Mucosa of gallbladder (tissue), 1 donor: ENCODE measurements at regions not wholly inside any gene's neighbourhood (a gene's known extent, or its start where the extent isn't known, plus 50 kb on each side); places are given as distances from the start of the nearest gene placed in this dataset.
A peak's percentile ranks its signal among the peaks of the same experiment; 100 is the strongest.
"Not testable (repeated sequence)": the region's sequence is repeated elsewhere in the genome, so short reads cannot be mapped to it uniquely, and the experiment has no call there.

Experiments used
- DNase-seq: peaks from one replicate; pipeline ENCODE4 v3.0.0-alpha.2; 2020; ENCODE audit warnings: low spot score
- donor health status: DM: no; HTN: no; CAD: no.

DNA sequence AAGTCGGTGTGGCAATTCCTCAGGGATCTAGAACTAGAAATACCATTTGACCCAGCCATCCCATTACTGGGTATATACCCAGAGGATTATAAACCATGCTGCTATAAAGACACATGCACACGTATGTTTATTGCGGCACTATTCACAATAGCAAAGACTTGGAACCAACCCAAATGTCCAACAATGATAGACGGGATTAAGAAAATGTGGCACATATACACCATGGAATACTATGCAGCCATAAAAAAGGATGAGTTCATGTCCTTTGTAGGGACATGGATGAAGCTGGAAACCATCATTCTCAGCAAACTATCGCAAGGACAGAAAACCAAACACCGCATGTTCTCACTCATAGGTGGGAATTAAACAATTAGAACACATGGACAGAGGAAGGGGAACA lies 80.6 kb upstream of the ST3GAL5 start:
- not testable (repeated sequence) for DNase-seq

DNA sequence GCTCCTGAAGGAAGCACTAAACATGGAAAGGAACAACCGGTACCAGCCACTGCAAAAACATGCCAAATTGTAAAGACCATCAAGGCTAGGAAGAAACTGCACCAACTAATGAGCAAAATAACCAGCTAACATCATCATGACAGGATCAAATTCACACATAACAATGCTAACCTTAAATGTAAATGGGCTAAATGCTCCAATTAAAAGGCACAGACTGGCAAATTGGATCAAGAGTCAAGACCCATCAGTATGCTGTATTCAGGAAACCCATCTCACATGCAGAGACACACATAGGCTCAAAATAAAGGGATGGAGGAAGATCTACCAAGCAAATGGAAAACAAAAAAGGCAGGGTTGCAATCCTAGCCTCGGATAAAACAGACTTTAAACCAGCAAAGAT lies 77.0 kb upstream of the ST3GAL5 start:
- DNase-seq, result not testable (repeated sequence)

GRCh38 chr2:85963747-85964418 lies 75.1 kb upstream of the ST3GAL5 start:
- not testable (repeated sequence) for DNase-seq

DNA sequence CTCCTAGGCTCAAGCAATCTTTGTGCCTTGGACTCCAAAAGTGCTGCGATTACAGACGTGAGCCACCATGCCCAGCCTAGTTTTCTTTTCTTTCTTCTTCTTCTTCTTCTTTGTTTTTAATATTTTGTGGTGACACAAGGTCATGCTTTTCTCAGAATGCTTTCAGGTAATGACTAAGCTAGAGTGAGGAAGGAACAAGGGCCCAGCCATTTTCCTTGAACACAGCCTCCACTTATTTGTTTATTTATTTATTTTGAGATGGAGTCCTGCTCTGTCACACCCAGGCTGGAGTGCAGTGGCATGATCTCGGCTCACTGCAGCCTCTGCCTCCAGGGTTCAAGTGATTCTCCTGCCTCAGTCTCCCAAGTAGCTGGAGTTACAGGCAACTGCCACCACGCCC lies 74.3 kb upstream of the ST3GAL5 start:
- no peak for DNase-seq

DNA sequence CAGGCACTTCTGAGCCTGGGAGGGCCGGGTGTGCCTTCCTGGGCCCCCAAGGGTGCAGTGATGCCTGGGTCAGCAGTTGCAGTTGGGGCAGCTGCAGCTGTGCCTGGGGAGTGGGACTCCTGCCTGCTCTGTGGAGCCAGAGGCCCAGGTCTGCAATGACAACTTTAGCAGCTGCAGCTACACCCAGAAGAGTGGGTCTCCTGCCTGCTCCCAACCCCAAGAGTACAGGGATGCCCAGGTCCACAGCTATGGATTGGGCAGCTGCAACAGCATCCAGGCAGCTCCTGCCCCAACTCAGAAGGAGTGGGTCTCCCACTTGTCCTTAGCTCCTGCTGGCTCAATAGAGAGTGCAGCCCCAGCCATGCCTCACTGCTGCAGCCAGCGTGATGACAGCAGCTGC lies 73.0 kb upstream of the ST3GAL5 start:
- no peak for DNase-seq

DNA sequence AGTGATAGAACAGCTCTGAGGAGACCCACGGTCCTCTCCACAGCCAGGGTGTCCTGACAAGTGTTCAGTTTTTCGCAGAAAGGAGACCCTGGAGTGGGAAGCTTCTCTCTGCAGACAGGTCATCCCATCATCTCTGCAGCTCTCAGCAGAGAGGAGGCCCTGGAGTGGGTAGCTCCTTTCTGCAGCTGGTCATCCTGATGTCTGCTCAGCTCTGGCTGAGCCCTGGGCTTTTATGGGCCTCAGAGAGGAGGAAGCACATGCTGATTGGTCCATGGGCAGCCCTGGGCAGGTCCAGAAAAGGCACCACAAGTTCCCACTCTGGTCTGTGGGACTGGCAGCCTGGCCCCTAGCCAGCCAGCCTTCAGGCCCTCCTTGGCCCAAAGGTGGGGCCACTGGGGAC lies 72.3 kb upstream of the ST3GAL5 start:
- no peak for DNase-seq

GRCh38 chr2:85959826-85960225 lies 71.0 kb upstream of the ST3GAL5 start:
- no peak for DNase-seq

DNA sequence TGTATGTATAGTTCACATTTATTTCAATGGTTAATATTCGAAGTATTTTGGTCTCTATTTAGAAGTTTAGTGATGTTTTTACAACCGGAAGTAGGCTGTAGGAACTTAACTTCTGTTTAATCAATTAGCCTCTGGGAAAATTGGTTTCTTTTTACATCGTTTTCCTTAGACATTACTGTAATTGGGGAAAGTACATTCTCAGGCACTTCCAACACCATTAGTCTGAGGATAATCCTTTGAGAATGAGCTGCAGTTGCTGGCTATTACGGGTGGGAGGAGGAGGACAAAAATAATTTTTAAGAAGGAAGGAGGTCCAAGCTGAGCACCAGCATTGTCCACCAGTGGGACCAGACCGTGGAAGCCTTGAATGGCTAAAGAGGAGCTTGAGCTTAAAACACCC lies 70.4 kb upstream of the ST3GAL5 start:
- DNase-seq, result no peak

- DNase-seq, result no peak
These were observed 69.9 kb upstream of the ST3GAL5 start for GRCh38 chr2:85958731-85959130.

DNA sequence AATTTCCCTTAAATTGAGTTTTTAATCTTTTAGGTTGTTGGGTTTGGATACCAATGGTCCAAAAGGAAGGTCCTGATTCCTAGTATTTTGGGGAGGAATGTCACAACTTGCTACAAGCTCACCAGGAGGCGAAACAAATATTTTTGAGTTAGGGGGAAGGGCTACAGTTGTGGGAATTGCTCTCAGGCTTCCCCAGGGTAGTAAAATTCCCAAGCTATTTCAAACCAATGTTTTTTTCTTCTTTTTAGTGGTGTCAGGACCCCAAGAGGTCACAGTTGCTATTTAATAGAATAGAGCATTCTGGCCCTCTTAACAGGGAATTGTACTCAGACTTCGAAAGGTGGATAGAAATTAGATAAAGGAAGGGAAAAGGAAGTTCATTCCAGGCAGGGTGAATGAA lies 68.5 kb upstream of the ST3GAL5 start:
- DNase-seq, result no peak

DNA sequence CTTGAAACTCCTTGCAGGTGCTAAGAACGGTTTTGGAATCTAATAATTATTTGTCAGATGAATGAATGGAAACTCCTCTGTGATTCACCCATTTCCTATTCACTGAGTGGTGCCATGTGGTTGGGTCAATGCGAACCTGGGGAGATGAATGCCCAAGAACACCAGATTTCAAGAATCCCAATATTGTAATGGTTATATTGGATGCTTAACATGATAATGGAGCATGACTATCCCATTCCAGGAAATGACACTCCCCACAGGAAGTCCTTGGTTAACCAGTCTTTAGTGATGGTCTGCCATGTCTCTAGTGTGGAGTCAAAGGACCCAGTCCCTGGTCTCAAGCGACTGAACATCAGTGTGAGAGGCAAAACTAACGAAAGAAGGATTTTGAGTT lies 67.9 kb upstream of the ST3GAL5 start:
- no peak for DNase-seq

- peak; percentile 79 for DNase-seq
These were observed 66.0 kb upstream of the ST3GAL5 start for GRCh38 chr2:85954590-85955458.

- DNase-seq, result no peak
These were observed 65.4 kb upstream of the ST3GAL5 start for GRCh38 chr2:85954192-85954589.

GRCh38 chr2:85953476-85953875 lies 64.7 kb upstream of the ST3GAL5 start:
- DNase-seq, result peak; percentile 8

DNA sequence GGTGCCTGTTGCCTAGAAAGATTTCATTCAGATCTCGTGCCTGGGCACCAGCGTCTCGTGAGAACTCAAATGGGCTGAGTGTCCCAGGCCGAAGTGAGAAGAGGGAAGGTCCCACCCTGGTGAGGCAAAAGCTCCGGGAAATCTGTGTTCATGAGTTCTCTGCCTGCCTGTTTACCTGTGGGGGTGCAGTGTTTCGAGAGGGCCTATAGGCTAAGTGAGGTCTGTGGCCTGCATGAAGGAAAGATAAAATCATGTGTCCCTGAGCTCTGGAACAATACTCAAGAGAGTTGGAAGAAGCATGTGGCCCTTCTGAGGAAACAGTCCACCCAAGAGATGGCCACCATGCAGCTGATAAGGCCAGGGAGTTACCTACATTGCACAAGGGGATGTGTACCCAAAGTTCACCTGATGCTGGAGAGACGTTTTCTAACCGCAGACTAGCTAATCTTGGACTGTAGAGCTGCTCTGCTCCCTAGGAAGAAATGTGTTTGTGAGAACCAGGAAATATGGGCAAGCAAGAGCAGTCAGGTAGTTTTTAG lies 63.5 kb upstream of the ST3GAL5 start:
- DNase-seq, result peak; percentile 10

- peak; percentile 29 for DNase-seq
These were observed 62.7 kb upstream of the ST3GAL5 start for GRCh38 chr2:85951351-85952067.

- DNase-seq, result peak; percentile 5
These were observed 62.0 kb upstream of the ST3GAL5 start for GRCh38 chr2:85950743-85951142.

DNA sequence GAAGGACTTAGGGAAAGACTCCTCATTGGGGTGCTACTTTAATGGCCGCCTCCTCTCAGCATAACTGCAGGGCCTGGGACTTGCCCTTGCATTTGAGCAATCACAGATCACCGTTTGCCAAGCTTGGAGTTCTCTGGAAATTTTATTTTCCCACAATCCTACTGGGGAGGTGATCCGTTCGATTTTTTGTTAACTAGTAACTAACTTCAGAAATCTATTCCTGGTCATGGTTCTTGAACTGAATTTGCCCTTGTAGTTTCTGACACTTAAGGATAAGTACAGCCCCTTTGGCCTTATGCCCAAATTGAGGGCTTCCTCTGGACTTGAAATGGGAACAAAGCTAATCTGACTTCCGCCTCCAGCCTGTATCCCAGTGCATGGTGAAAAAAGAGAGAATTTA lies 60.5 kb upstream of the ST3GAL5 start:
- DNase-seq, result peak; percentile 89

DNA sequence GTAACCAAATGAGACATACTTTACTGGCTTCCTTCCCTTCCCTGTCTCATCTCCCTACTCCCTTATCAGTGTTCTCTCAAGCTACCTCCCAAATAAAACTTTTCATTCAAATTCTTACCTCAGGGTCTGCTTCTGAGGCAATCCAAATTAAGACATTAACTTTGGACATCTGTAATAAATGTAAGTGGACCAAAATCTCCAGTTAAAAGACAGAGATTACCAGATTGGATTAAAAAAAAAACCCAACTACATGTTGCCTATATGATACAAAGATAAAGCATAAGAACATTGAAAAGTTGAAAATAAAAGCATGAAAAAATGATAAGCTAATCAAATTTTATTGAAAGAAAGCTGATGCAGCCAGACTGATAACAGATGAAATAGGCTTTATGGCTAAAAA lies 58.8 kb upstream of the ST3GAL5 start:
- no peak for DNase-seq

DNA sequence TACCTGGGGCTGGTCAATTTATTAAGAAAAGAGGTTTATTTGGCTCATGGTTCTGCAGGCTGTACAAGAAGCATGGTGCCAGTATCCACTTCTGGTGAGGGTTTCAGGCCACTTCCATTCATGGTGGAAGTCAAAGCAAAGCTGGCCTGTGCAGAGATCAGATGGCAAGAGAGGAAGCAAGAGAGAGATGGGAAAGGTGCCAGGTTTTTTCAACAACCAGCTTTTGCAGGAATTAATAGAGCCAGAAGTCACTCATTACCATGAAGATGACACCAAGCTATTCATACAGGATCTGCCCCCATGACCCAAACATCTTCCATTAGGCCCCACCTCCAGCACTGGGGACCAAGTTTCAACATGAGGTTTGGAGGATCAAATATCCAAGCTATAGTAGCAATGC lies 56.8 kb upstream of the ST3GAL5 start:
- no peak for DNase-seq

GRCh38 chr2:85945172-85945571 lies 56.4 kb upstream of the ST3GAL5 start:
- no peak for DNase-seq

- DNase-seq, result no peak
These were observed 53.7 kb upstream of the ST3GAL5 start for GRCh38 chr2:85942346-85942957.
